C4-2B (cell line): ENCODE measurements at regions not wholly inside any gene's neighbourhood (a gene's known extent, or its start where the extent isn't known, plus 50 kb on each side); places are given as distances from the start of the nearest gene placed in this dataset.

Source experiments
- H3K27ac ChIP-seq: fragments of 450-650 bp; 2 replicates; pipeline ENCODE4 v1.5.1; 2017
- CTCF ChIP-seq: fragments of 450-650 bp; conservative IDR thresholded peaks from 2 replicates; pipeline ENCODE4 v1.5.1; 2017; ENCODE audit warnings: mild to moderate bottlenecking
- ZFX ChIP-seq: fragments of 450-650 bp; IDR thresholded peaks from 2 replicates; pipeline ENCODE4 v1.6.1; 2017

- no peak overlapping the region for H3K27ac ChIP-seq
- TF ChIP-seq CTCF, result no peak
- no peak for TF ChIP-seq ZFX
These were observed 61.0 kb upstream of the CDON start for GRCh38 chr11:126123686-126124085.

- TF ChIP-seq ZFX (no peak), CTCF (no peak)
- no peak overlapping the region for H3K27ac ChIP-seq
These were observed 60.2 kb upstream of the CDON start for GRCh38 chr11:126122863-126123262.

GRCh38 chr11:126121296-126121695, 58.6 kb upstream of the CDON start:
- TF ChIP-seq CTCF, result no peak
- TF ChIP-seq ZFX, result no peak
- H3K27ac ChIP-seq, result no peak overlapping the region

GRCh38 chr11:126118806-126119205, 56.1 kb upstream of the CDON start:
- TF ChIP-seq ZFX (no peak), CTCF (no peak)
- H3K27ac ChIP-seq, result no peak overlapping the region

- peak overlapping the region; percentile 67 for H3K27ac ChIP-seq
- no peak for TF ChIP-seq ZFX
- no peak; the same call in 1 of the 2 replicates for TF ChIP-seq CTCF
These were observed 53.2 kb upstream of the CDON start for GRCh38 chr11:126115816-126116331.

- TF ChIP-seq ZFX (0 out of 2 replicates have a peak, but pooled peaks have one; percentile 12), CTCF (no peak)
- peak overlapping the region; percentile 67 for H3K27ac ChIP-seq
These were observed 52.4 kb upstream of the CDON start for GRCh38 chr11:126115127-126115495.

- no peak for TF ChIP-seq CTCF
- TF ChIP-seq ZFX, result no peak
- H3K27ac ChIP-seq, result peak overlapping the region; percentile 67
These were observed 51.9 kb upstream of the CDON start for GRCh38 chr11:126114486-126115126.
